Mesodermal cell (in vitro differentiated cells): ENCODE measurements at regions not wholly inside any gene's neighbourhood (a gene's known extent, or its start where the extent isn't known, plus 50 kb on each side); places are given as distances from the start of the nearest gene placed in this dataset.

Experiments
- H3K27ac ChIP-seq: 2 replicates; pipeline ENCODE4 v1.7.0; 2013; ENCODE audit warnings: mild to moderate bottlenecking, low read depth, low read length, moderate library complexity; ENCODE audit not compliant: severe bottlenecking
- H3K36me3 ChIP-seq: 2 replicates; pipeline ENCODE4 v1.7.1; 2013; ENCODE audit warnings: mild to moderate bottlenecking, low read length, moderate library complexity; ENCODE audit not compliant: control insufficient read depth, insufficient read depth
- H3K4me1 ChIP-seq: one replicate; pipeline ENCODE4 v1.7.1; 2013; ENCODE audit warnings: mild to moderate bottlenecking, low read length; ENCODE audit not compliant: insufficient read depth, control insufficient read depth, poor library complexity, severe bottlenecking
- H3K4me3 ChIP-seq: 2 replicates; pipeline ENCODE4 v1.7.0; 2013; ENCODE audit warnings: low read length, control low read depth, mild to moderate bottlenecking; ENCODE audit not compliant: insufficient read depth, poor library complexity, severe bottlenecking; ENCODE audit errors: extremely low read depth
- H3K9me3 ChIP-seq: 2 replicates; pipeline ENCODE4 v1.7.1; 2013; ENCODE audit warnings: mild to moderate bottlenecking, low read length, moderate library complexity; ENCODE audit not compliant: control insufficient read depth
- WGBS, 2 experiments: methylation state at CpG; one replicate each; pipeline ENCODE4 v1.1.5; 2013; ENCODE audit warnings: missing lambda C conversion rate in 2 of 2; ENCODE audit not compliant: insufficient coverage in 2 of 2; 5-methylcytosine and 5-hydroxymethylcytosine counted together

DNA sequence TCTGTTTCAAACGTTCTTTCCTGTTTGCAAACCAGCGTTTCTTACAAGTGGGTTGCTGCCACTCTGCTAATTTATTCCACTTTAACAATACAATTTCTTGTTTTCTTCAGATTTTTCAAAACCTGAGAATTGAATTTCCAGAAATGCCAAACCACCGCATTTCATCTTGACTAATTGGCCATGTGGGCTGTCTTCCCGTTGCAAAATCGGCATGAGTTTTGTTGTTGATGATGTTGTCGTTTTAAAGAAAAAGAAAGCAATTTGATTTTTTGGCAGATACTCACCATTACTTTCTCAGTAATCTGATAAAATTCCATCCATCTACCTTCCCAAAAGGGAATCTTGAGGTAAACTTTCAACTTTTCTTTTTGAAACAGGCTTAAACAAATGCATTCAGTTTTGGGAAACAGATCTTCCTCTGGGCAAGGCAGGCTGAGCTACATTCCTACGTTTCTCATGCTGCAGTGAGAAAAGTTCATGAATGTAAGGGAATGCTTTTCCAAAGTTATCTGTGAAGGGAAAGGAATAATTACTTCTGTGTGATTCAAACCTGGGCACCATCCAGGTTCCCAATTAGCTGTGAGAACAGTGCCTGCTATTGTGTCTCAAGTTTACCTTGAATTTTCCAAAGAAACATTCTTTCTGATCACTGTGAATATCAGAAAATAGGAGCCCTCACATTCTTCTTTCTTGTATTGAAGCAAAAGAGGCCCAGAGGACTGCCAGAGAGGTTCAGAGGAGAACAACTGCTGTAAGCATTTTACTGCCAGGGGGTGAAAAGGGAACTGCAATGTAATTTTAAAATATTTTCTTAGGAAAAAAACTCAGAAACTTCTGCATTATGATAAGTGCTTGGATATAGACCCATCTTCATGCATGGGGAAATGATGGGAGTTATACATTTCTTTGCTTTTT lies 100.7 kb upstream of the TUT7 start:
- 79 to 85% methylated on average over 3 to 7 of the region's 7 CpGs for WGBS, 2 experiments
- H3K9me3 ChIP-seq: peaks cover 3% of the 10 kb centered on the region
- H3K36me3 ChIP-seq: no peaks in the 10 kb centered on the region
- H3K4me1 ChIP-seq: peaks cover 12% of the 10 kb centered on the region
- no peak overlapping the region for H3K27ac ChIP-seq
- no peak overlapping the region for H3K4me3 ChIP-seq

- Histone ChIP-seq H3K4me1 (no peaks in the 10 kb centered on the region), H3K27ac (no peak overlapping the region), H3K4me3 (no peak overlapping the region), H3K9me3 (peaks cover 3% of the 10 kb centered on the region), H3K36me3 (no peaks in the 10 kb centered on the region)
- 46 to 100% methylated on average over 1 to 2 of the region's 3 CpGs for WGBS, 2 experiments
These were observed 98.1 kb upstream of the TUT7 start for GRCh38 chr9:86452201-86452828.

GRCh38 chr9:86449246-86449645 lies 95.0 kb upstream of the TUT7 start:
- Histone ChIP-seq H3K4me1 (no peaks in the 10 kb centered on the region), H3K4me3 (no peak overlapping the region), H3K27ac (no peak overlapping the region), H3K9me3 (peaks cover 3% of the 10 kb centered on the region), H3K36me3 (no peaks in the 10 kb centered on the region)
- 100% methylated on average over 1 of the region's 2 CpGs; no CpG with 5 or more reads in 1 of the 2 experiments for WGBS, 2 experiments

DNA sequence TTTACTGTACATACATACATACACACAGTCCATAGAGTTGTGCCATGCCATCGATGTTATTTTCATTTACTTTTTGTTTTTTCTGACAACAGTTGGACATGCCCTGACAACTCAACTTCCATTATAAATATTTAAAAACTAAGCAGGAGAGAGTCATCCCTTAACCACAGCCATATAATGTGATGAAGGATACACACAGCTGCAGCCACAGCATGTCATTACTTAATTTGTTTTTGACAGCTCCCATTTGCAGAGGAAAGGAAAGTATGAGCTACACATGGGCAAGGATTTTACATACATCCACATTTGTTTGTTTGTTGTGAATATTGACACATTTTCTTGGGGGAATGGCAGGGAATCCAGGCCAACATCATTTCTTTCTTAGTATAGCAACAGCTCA lies 91.5 kb upstream of the TUT7 start:
- 100% methylated on average over 1 of the region's 1 CpG; no CpG with 5 or more reads in 1 of the 2 experiments for WGBS, 2 experiments
- Histone ChIP-seq H3K4me3 (no peak overlapping the region), H3K36me3 (no peaks in the 10 kb centered on the region), H3K27ac (no peak overlapping the region), H3K4me1 (no peaks in the 10 kb centered on the region), H3K9me3 (no peaks in the 10 kb centered on the region)

- H3K9me3 ChIP-seq: no peaks in the 10 kb centered on the region
- 64% methylated on average over 2 of the region's 3 CpGs; no CpG with 5 or more reads in 1 of the 2 experiments for WGBS, 2 experiments
These were observed 89.8 kb upstream of the TUT7 start for GRCh38 chr9:86443992-86444391.

DNA sequence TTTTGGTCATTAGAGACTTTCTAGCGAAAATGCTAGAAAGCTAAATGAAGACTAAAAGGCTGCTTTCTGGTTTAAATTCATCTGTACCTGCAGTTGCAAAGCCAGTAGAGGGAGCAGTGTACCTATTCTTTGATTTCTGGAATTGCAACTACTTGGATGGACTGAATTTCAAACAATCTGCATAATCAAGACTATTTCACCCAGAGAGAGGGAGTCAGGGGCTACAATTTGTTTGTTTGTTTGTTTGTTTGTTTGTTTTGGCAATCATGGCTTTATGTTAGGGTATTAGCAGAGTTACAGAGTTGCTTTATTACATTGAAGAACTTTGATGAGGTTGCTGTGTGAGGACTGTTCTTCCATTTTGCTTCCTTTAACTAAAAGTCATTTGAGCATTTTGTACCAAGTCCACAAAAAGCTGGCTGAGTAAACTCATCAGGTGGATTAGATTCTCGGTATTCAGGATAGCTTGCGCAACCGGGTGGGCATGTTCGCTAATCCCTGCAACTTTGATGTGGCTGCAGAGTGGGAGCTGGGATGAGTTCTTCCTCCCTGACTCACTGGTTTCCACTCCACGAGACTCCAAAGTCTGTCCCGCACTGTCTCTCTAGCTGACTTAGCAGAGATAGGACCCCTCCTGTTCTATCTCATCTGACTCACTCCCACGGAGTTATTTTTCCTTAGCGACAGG lies 80.0 kb upstream of the TUT7 start:
- Histone ChIP-seq H3K4me3 (no peak overlapping the region), H3K36me3 (no peaks in the 10 kb centered on the region), H3K4me1 (peaks cover 10% of the 10 kb centered on the region), H3K27ac (peak overlapping the region; percentile 77), H3K9me3 (peaks cover 10% of the 10 kb centered on the region)
- 41 to 58% methylated on average over 6 to 8 of the region's 9 CpGs for WGBS, 2 experiments

More at GRCh38 chr9:86443992-86444391, 89.8 kb upstream of the TUT7 start:
- Histone ChIP-seq H3K36me3 (no peaks in the 10 kb centered on the region), H3K27ac (no peak overlapping the region), H3K4me1 (no peaks in the 10 kb centered on the region), H3K4me3 (no peak overlapping the region)

- peak overlapping the region; percentile 63 for H3K27ac ChIP-seq
- H3K36me3 ChIP-seq: no peaks in the 10 kb centered on the region
- H3K9me3 ChIP-seq: no peaks in the 10 kb centered on the region
- H3K4me3 ChIP-seq: no peak overlapping the region
- WGBS, 2 experiments: 85 to 90% methylated on average over 10 of the region's 10 CpGs
- H3K4me1 ChIP-seq: no peaks in the 10 kb centered on the region
These were observed 70.2 kb upstream of the TUT7 start for GRCh38 chr9:86424251-86424891.

- H3K36me3 ChIP-seq: no peaks in the 10 kb centered on the region
- H3K27ac ChIP-seq: no peak overlapping the region
- no peaks in the 10 kb centered on the region for H3K4me1 ChIP-seq
- H3K4me3 ChIP-seq: no peak overlapping the region
- H3K9me3 ChIP-seq: no peaks in the 10 kb centered on the region
- 50 to 73% methylated on average over 5 to 6 of the region's 10 CpGs for WGBS, 2 experiments
These were observed 60.0 kb upstream of the TUT7 start for GRCh38 chr9:86413971-86414880.

- H3K9me3 ChIP-seq: no peaks in the 10 kb centered on the region
- H3K4me1 ChIP-seq: peaks cover 19% of the 10 kb centered on the region
- H3K36me3 ChIP-seq: no peaks in the 10 kb centered on the region
- 36% methylated on average over 4 to 5 of the region's 5 CpGs for WGBS, 2 experiments
- no peak overlapping the region for H3K4me3 ChIP-seq
- H3K27ac ChIP-seq: no peak overlapping the region
These were observed 56.1 kb upstream of the TUT7 start for GRCh38 chr9:86410281-86410680.
